ENCODE measurements at regions not wholly inside any gene's neighbourhood (a gene's known extent, or its start where the extent isn't known, plus 50 kb on each side); places are given as distances from the start of the nearest gene placed in this dataset.

DNA sequence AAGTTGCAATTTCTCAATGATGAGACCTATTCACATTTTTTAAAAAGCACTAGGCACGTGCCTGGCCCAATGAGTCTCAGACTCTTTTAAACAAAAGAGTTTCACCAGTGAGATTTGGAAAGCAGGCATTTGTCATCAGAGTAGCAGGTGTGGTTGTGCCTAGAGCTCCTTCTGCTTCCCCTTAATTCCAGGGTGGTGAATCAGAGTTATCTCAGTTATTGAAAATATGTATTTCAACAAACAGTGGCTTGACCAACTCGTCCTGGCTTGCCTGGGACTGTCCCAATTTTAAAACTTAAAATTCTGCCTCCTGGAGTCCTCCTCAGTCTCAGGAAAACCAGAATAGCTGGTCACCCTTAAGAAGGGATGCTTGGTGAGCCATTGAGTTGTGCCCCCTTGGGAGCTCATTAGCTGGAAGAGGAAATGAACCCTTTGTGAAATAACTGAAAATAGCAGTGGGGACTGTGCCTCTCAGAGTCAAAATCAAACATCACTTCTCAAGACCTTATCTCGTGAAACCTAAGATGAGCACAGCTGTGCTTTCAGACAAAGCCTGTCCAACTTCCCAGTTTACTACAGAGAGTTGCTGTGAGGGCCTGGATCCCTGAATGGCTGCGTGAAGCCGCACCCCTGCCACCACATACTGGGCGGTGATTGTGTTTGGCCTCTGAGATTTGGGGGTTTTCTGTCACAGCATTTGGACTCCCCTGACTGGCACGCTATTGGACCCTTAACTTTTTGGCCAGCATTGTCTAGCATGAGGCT lies 116.3 kb downstream of the ANKRD60 start:
- DNase-seq (ENCODE audit: low read depth in 3 of 3, low spot score in 2 of 3) = no peak

DNA sequence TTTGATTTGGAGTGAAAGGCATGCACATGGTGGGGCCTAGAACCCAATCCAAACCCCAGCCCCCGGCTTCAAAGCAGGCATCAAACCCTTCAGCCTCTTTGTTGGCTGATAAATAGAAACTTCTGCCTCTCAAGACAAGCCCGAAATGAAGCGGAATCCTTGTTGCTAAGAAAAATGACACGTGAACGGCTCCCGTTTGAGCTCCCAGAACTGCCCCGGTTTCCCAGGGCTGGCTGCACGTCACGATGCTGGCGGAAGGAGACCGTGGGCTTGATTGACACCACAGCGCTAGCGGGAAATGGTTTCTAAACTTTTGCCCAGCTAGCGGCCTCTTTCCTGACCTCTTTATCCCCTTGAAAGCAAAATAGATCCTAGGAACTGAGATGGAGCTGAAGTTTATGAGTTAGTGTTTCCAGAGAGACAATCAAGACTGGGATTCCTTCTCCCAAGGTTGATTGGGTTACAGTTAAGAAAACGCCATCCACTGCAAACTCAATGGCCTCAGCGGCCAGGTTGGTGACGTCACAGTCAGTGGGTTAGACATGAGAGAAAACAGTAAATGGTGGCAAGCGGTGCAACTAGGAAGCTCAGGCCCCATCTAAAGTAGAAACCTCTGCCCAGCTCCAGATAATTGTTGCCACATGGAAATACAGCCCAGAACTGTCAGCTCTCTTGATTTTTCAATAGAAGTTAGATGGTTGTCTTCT lies 117.0 kb downstream of the ANKRD60 start:
- no peak for DNase-seq (ENCODE audit: low read depth in 3 of 3, low spot score in 2 of 3)

DNA sequence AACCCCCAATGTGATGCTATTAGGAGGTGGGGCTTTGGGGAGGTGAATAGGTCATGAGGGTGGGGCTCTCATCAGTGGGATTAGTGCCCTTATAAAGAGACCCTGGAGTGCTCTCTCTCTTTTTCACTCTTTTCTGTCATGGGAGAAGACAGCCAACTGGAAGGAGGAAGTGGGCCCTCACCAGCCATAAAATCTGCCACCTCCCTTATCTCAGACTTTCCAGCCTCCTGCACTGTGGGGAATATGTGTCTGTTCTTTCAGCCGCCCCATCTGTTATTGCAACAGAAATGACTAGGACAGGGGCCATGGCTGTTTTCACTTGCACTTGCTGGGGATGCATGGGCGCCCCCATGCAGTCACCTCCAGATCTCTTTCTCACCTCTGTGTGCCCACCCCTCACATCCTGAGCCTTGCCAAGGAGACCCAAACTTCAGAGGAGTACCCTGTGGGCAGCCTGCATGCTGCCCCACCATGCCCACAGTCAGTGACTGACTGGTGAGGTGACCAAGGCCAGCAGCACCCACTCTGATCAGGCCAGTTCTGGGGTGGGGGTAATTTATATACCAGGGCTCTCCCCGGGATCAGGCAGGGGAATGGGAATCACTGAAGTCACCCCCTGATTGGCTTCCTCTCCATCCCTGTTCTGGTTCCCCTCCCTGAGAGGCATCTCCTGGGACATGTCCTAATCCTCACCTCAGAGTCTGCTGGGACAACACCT lies 118.4 kb downstream of the ANKRD60 start:
- no peak for DNase-seq (ENCODE audit: low read depth in 3 of 3, low spot score in 2 of 3)

DNA sequence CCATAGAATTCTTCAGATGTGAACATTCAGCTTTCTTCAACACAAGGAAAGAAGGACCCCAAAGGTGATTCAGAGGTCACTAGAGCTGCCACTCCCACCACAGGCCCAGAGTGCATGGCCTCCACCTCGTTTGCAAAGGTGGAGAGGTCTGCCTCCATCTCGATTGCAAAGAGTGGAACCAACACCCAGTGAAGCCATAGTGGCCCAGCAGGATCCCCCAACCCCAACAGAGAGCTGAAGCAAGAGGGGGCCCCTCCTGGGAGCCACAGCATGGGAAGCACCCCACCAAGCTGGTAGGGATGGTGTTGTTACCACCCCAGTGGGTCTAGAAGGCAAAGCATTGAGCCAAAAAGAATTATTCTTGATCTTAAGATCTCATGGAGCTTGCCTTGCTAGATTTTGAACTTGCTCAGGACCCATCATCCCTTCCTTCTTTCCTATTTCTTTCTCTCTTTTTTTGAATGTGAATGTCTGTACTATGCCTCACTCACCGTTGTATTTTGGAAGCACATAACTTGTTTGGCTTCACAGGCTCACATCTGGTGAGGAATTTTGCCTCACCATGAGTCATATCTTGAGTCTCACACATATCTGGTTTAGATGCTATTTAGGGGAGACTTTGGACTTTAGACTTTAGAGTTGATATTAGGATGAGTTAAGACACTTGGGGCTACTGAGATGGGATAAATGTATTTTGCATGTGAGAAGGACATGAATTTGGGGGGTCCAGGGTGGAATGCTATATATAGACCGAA lies 119.2 kb downstream of the ANKRD60 start:
- DNase-seq (ENCODE audit: low read depth in 3 of 3, low spot score in 2 of 3) = no peak

DNA sequence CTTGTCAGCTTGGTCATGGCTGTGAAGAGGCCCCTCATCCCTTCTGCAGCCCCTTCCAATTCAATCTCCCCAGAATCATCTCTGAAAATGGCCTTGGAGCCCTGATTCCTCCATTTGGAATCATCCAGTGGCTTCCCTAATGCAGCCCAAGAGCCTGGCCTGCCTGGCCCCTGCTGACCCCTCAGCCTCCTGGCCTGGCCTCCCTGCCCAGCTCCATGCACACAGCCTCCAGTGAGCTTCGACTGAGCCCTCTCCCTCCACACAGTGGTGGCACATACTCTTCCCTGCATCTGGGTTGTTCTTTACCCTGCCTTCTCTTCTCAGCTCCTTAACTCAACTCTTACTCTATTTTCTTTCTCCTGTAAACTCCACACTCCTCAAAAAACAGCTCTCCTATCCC lies 120.9 kb downstream of the ANKRD60 start:
- no peak for DNase-seq (ENCODE audit: low read depth in 3 of 3, low spot score in 2 of 3)

DNA sequence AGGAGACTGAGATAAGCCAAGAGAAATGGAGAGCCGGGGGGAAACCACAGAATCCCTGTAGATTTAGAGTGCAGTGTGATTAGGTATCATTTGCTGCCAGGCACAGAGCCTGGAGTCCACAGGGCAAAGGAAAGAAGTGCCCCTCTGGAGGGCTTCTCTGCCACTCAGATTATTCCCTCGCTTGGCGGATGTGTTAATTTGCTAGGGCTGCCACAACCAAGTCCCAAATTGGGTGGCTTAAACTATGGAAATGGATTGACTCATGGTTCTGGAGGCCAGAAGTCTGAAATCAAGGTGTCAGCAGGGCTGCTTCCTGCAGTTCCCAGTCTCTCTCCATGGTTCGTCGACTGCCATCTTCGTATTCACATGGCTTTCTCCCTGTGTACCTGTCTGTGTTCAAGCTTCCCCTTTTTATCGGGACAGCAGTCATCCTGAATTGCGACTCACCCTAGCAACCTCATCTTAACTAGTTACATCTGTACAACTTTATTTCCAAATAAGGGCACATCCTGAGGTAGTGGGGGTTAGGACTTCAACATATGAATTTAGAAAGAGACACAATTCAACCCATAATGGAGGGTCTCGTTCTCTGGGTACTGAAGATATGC lies 122.2 kb downstream of the ANKRD60 start:
- no peak for DNase-seq (ENCODE audit: low read depth in 3 of 3, low spot score in 2 of 3)

DNA sequence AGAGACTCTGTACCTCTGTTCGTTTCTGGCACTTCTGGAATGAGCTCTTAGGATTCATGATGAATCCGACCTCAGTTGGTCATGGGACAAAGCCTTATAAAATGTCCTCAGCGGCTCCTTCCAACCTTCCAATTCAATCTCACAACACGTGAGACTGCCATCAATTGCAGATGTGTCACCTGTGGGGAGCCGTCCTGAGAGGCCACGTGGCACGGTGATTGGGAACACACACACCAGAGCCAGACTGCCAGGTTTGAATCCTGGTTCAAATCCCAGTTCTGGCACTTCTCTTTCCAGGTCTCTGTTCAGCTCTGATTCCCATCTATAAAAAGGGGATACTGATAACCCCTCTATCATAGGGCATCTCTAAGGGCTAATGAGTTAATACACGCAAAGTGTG lies 124.5 kb downstream of the ANKRD60 start:
- DNase-seq (ENCODE audit: low read depth in 3 of 3, low spot score in 2 of 3) = no peak

DNA sequence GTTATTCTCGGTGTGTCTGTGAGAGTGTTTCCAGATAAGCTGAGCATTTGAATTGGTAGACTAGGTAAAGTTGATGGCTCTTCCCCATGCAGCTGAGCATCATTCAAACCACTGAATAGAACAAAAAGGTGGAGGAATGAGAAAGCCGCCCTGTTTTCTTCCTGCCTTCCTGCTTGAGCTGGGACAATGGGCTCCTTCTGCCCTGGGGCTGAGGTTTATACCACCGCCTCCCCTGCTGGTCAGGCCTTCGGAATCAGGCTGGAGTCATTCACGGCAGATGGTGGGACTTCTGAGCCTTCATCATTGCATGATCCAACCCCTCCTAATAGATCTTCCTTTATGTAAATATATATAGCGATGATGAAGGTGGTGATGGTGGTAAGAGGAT lies 124.9 kb downstream of the ANKRD60 start:
- no peak for DNase-seq (ENCODE audit: low read depth in 3 of 3, low spot score in 2 of 3)

DNA sequence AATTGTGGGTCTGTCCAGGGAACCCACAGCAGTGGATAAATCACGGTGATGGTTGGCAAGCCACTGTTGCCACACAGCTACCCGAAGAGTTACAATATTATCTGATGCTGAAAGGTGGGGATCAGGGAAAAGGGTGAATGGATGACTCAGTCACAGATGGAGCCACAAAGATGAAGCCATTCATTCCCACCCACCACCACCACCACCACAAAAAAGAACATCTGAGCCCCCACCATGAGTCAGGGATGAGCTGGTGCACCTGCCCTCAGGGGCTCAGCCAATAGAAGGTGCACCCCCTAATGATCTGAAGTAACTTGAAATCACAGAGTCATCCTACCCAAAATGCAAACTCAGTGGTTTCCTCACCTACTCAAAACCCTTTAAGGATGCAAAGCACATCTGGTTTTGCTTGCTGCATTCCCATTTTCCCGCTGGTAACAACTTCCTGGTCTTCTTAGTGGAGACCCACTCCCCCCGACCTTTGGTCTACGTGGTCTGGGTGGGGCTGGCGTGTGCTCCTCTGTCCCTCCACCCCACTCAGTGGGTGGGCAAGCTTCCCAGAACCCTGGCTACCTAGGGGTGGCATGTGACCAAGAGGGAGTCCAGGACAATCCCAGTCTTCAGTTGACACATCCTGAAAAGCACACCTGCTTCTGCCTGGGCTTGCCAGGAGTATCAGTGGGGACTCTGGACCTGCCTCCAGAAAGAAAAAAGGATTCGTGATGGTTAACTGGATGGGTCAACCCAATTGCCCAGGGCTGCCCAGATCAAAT lies 125.5 kb downstream of the ANKRD60 start:
- no peak for DNase-seq (ENCODE audit: low read depth in 3 of 3, low spot score in 2 of 3)

DNA sequence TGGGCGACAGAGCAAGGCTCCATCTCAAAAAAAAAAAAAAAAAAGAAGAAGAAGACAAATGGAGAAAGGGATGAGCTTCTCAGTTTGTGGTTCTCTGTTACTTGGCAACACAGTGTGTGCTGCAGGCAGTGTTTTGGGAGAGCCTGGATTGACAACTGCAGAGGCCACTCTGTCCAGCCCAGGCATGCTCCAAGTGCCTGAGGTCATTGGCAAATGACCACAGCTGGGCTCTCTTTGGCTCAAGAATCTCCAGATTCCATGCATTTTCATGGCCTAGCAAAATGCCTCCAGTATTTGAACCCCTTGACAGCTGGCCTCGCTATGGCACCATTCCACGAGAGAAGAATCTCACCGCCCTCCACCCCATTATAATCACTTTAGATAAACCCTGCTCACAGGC lies 126.2 kb downstream of the ANKRD60 start:
- no peak for DNase-seq (ENCODE audit: low read depth in 3 of 3, low spot score in 2 of 3)

DNA sequence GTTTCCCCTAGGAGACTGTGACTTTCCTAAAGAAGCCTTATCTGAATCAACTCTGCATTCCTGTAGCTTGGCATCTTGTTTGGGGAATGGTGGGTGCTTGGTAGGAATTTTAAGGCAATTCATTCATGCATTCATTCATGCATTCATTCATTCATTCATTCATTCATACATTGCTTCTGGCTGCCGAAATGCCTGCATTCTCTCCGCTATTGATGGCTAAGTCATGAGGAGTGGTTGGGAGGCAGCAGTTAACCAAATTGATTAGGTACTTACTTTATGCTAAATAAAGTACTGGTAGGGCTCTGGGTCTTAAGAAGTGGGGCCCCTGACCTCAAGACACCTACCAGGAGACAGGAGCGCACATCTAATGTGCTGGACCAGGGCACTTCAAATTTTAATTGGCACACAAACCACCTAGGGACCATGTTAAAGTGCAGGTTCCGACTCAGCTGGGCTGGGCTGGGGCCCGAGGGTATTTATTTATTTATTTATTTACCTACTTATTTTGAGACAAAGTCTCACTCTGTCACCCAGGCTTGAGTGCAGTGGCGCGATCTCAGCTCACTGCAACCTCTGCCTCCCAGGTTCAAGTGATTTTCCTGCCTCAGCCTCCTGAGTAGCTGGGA lies 127.6 kb downstream of the ANKRD60 start:
- DNase-seq (ENCODE audit: low read depth in 3 of 3, low spot score in 2 of 3) = no peak

DNA sequence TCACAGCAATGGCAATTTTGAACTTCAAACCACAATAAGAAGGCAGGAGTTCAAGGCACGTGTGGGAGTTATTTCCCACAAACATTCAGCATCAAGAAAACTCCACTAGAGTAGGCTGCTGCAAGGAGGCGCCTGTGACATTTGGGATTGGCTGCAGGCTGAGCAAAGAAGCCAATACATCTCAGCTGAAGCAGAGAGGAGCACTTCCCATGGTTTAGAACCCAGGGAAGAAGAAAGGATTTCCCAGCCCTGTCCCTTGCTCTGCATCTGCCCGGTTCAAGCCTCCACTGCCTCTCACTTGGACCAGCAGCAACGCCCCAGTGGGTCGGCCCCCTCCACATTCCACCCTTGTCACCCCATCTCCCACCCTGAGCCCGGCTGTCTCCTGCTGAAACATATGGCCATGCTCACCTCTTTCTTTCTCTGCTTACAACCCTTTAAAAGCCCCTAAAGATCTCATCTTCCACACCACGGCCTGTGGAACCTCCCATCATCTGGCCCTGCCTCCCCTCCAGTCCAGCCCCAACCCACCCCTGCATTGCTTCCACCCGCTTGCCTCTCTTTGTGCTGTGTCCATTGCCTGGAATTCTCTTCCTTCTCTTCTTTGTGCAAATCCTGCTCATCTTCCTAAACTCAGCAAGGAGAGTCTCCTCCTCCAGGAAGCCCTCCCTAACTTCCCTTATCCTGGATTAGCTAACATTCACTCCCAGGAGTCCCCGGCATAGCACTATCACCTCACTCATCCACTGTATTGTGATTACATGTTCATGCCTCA lies 128.3 kb downstream of the ANKRD60 start:
- DNase-seq (ENCODE audit: low read depth in 3 of 3, low spot score in 2 of 3) = no peak

DNA sequence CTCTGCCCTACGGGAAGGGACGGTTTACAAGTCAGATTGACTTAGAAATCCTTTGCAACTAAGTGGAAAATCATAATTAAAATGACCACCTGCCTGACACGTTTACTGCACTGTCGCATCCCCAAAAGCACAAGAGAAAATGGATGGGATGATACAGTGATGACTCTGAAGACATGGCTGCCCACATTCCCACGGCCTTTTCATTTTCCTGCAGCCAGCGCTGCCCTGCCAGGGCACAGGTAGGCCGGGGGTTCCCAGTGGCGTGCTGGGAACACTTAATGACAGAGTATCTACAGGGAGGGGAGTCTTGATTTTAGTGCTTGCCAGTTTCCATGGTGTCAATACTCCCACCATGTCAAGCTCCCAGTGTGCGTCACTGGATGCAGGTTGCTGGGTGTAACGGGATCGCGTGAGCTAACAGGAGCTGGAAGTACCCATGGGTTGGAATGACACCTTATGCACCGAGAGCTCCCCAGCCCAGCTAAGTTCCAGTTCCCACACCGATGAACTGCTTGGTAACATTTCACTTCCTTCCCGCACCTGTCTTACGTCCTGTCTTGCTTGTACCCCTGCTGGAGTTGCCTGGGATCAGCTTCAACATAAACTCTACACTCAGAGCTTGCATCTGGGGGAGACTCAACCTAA lies 129.0 kb downstream of the ANKRD60 start:
- no peak for DNase-seq (ENCODE audit: low read depth in 3 of 3, low spot score in 2 of 3)

DNA sequence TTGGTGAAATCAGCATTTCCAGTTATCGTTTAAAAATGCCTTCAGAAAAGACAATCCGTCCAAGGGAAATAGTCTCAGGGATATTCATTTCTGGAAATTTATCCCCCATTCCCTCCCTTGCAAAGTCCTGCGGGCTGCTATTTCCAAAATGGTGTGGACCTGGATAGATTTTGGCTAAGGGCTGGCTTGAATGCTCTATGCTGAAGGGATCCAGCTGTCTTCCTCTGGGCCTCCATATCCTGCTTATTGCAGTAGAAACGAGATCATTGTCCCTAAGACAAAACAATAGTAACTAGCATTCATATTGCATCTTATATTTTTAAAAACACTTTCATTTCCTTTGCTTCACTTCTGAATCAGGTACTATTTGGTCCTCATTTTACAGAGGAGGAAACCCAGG lies 129.9 kb downstream of the ANKRD60 start:
- no peak for DNase-seq (ENCODE audit: low read depth in 3 of 3, low spot score in 2 of 3)

DNA sequence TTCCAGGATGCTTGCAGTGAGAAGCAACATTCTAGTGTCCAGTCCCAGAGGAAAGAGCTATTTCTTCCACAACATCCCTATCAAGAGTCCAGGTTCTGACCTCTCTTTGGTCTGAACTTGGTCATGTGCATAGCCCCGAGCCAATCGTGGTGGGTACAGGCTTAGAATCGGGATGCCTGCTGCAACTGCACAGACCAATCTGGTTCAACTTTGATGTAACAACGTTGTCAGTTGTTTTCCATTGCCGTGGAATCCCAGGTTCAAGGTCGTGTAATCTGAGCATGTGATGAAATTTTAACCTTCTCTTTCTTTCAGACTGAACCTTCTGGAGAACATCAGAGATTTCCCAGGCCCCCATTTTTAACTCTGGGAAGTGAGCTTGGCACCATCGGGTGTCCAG lies 130.5 kb downstream of the ANKRD60 start:
- no peak for DNase-seq (ENCODE audit: low read depth in 3 of 3, low spot score in 2 of 3)

DNA sequence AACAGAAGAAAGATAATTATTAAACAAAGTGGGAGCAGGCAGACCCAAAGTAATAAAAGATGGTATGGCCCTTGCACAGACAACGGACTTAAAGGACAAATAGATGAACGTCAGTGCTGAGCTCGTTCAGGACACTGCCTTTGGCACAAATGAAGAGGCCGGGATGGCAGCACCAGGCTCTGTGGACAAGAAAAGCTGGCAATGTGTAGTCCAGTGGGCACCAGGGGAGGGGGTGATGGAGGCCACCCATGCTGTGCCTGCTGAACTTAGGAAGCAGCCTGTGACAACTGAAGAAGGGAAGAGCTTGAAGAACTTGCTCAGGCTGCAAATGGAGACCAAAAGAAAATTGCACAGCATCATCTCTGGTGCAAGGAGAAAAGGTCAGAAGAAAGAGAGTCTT lies 131.0 kb downstream of the ANKRD60 start:
- no peak for DNase-seq (ENCODE audit: low read depth in 3 of 3, low spot score in 2 of 3)

DNA sequence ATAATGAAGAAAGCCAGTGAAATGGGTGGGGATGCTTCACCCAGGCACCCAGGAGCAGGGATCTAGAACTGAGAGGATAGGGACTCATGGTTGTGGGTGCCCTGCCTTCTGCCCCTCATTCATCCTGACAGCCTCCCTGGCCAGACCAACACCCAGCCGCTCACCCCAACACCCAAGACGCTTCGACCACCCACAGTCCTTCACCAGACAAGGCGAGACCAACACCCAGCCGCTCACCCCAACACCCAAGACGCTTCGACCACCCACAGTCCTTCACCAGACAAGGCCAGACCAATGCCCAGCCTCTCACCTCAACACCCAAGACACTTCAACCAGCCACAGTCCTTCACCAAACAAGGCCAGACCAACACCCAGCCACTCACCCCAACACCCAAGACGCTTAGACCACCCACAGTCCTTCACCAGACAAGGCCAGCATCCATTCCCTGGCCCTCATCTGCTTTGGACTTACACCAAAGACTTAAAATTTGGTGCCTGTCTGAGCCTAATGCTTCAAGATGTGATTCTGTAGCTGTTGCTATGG lies 131.5 kb downstream of the ANKRD60 start:
- no peak for DNase-seq (ENCODE audit: low read depth in 3 of 3, low spot score in 2 of 3)

DNA sequence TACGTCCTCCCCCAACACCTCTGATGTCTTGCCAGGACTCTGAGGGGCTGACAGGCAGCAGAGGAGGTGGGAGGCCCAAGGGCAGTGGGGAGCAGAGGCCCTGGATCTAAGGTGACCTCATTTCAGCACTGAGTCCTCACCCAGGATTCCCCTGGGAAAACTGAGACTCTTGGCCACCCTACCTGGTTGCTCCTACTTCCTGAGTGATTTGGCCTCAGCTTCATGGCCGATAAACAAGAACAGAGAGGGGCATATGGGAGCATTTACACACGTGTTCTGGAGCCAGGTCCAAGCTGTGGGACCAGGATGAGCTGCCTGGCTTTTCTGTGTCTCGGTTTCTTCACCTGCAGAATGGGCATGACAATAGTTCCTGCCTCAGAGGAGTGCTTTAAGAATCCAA lies 133.8 kb downstream of the ANKRD60 start:
- no peak for DNase-seq (ENCODE audit: low read depth in 3 of 3, low spot score in 2 of 3)
